Mesothelial cell of epicardium (in vitro differentiated cells): ENCODE measurements at regions not wholly inside any gene's neighbourhood (a gene's known extent, or its start where the extent isn't known, plus 50 kb on each side); places are given as distances from the start of the nearest gene placed in this dataset.

Experiments
- DNase-seq, 2 experiments: peaks; one replicate each; pipeline ENCODE4 v3.0.0; 2021; ENCODE audit warnings: low spot score in 2 of 2; ENCODE audit not compliant: unreplicated experiment in 2 of 2
- H3K27ac Mint-ChIP-seq: 2 replicates; pipeline ENCODE4 v1.8.0; 2021; ENCODE audit warnings: mixed read lengths
- H3K27me3 Mint-ChIP-seq: 2 replicates; pipeline ENCODE4 v1.8.0; 2021; ENCODE audit warnings: low read depth, mixed read lengths
- H3K36me3 Mint-ChIP-seq: 2 replicates; pipeline ENCODE4 v1.8.0; 2021; ENCODE audit warnings: mixed read lengths
- H3K4me1 Mint-ChIP-seq: 2 replicates; pipeline ENCODE4 v1.8.0; 2021; ENCODE audit warnings: mixed read lengths
- H3K4me3 Mint-ChIP-seq: 2 replicates; pipeline ENCODE4 v1.8.0; 2021; ENCODE audit warnings: mild to moderate bottlenecking, moderate library complexity, mixed read lengths
- H3K9me3 Mint-ChIP-seq: 2 replicates; pipeline ENCODE4 v1.8.0; 2021; ENCODE audit warnings: mixed read lengths
- TF ChIP-seq, protein P1 (sequence below): fragments of 200-600 bp; sonication (generic); IDR thresholded peaks from one replicate; pipeline ENCODE4 v1.5.0; 2021; ENCODE audit warnings: antibody characterized with exemption; ENCODE audit not compliant: unreplicated experiment

DNA sequence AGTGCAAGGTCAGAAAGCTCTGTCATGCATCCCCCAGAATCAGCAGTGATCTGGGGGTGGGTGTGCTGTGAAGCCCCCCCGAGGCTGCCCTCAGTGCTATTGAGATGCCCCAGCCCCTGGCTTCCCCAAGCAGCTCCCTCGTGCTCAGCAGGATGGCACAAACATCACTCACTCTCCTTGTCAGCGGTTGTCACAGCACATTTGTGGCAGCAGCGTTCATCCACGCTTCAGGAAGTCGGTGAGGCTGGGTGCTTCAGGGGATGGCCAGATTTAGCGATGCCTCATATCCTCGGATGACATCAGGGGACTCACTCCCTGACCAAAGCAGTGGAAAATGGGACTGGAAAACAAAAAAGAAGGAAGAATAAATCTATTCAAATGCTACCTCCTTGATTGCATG is 54.4 kb upstream of the SLC6A11 start:
- no peak overlapping the region for H3K27ac Mint-ChIP-seq
- DNase-seq = no peak
- H3K27me3 Mint-ChIP-seq = peaks cover 35% of the 10 kb centered on the region
- no peaks in the 10 kb centered on the region for H3K36me3 Mint-ChIP-seq
- H3K4me1 Mint-ChIP-seq = no peaks in the 10 kb centered on the region
- TF ChIP-seq, protein P1, sequence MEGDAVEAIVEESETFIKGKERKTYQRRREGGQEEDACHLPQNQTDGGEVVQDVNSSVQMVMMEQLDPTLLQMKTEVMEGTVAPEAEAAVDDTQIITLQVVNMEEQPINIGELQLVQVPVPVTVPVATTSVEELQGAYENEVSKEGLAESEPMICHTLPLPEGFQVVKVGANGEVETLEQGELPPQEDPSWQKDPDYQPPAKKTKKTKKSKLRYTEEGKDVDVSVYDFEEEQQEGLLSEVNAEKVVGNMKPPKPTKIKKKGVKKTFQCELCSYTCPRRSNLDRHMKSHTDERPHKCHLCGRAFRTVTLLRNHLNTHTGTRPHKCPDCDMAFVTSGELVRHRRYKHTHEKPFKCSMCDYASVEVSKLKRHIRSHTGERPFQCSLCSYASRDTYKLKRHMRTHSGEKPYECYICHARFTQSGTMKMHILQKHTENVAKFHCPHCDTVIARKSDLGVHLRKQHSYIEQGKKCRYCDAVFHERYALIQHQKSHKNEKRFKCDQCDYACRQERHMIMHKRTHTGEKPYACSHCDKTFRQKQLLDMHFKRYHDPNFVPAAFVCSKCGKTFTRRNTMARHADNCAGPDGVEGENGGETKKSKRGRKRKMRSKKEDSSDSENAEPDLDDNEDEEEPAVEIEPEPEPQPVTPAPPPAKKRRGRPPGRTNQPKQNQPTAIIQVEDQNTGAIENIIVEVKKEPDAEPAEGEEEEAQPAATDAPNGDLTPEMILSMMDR = no peak
- H3K4me3 Mint-ChIP-seq = no peak overlapping the region
- no peaks in the 10 kb centered on the region for H3K9me3 Mint-ChIP-seq

DNA sequence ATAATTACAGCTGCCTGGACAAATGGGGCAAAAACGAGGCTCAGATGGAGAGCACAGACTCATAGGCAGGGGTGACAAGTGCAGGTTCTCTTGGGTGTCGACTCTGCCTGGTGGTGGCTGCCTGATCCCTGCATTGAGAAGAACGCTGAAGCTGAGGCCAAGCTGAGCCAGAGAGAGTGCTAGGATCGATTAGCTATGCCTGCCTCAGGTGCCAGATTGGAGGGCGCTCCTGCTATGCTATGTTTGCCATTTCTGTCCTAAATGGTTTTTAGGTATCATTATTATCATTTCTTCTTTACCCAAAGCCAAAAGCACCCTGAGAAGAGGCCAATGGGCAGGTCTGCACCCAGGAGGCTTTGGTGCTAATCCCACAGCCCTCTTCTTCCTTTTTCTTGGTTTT is 53.9 kb upstream of the SLC6A11 start:
- H3K27me3 Mint-ChIP-seq = peaks cover 35% of the 10 kb centered on the region
- no peaks in the 10 kb centered on the region for H3K36me3 Mint-ChIP-seq
- no peaks in the 10 kb centered on the region for H3K4me1 Mint-ChIP-seq
- TF ChIP-seq, protein P1 = no peak
- H3K27ac Mint-ChIP-seq = no peak overlapping the region
- DNase-seq = no peak
- no peaks in the 10 kb centered on the region for H3K9me3 Mint-ChIP-seq
- no peak overlapping the region for H3K4me3 Mint-ChIP-seq

DNA sequence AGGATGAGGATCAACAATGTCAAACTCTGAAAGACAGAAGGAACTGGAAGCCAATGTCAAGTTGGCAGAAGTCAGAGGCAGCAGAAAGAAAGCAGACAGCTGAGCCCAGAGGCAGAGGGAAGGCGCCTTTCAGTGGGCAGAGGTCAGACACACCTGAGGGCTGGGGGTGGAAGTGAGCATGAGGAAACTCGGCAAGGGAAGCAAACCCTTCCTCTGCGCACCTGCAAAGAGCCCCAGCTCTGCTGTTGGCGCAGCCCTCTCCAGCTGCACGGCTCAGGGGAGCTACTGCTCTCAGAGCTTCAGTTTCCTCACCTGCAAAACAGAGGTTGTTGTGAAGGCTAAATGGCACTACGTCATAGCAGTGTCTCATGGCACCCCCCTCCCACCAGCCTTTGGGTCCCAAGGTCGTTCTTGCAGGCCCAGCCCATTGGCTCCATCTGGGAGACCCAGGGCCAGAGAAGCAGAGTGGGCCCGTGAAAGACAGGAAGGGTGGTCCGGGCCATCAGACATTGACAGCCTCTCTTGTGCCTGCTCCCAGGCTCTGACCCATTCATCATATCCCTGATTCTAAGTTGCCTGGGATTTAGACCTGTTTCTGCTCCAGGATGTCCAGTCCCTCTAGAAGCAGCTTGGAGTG is 53.3 kb upstream of the SLC6A11 start:
- Mint-ChIP-seq H3K27ac (no peak overlapping the region), H3K4me3 (no peak overlapping the region), H3K4me1 (no peaks in the 10 kb centered on the region), H3K9me3 (no peaks in the 10 kb centered on the region), H3K36me3 (no peaks in the 10 kb centered on the region), H3K27me3 (peaks cover 35% of the 10 kb centered on the region)
- TF ChIP-seq, protein P1 = no peak
- DNase-seq = no peak

DNA sequence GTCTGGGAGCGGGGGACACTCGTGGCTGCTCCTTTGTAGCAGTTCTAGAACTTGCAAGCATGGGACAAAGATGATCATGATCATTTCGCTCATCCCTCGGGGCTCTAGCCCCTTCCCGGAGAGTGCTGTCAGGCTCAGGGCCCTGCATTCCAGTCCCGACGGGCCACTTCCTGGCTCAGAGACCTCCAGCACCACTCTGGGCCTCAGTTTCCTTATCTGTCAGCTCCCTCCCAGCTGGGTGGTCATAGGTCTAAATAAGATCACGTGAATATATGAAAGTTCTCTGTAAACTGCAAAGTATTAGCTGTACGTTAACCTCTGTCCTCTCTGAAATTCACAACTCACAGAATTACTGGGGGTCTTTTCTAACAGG is 52.8 kb upstream of the SLC6A11 start:
- H3K36me3 Mint-ChIP-seq = no peaks in the 10 kb centered on the region
- no peak for DNase-seq
- TF ChIP-seq, protein P1 = no peak
- peaks cover 39% of the 10 kb centered on the region for H3K27me3 Mint-ChIP-seq
- no peak overlapping the region for H3K27ac Mint-ChIP-seq
- H3K4me1 Mint-ChIP-seq = no peaks in the 10 kb centered on the region
- no peaks in the 10 kb centered on the region for H3K9me3 Mint-ChIP-seq
- no peak overlapping the region for H3K4me3 Mint-ChIP-seq

DNA sequence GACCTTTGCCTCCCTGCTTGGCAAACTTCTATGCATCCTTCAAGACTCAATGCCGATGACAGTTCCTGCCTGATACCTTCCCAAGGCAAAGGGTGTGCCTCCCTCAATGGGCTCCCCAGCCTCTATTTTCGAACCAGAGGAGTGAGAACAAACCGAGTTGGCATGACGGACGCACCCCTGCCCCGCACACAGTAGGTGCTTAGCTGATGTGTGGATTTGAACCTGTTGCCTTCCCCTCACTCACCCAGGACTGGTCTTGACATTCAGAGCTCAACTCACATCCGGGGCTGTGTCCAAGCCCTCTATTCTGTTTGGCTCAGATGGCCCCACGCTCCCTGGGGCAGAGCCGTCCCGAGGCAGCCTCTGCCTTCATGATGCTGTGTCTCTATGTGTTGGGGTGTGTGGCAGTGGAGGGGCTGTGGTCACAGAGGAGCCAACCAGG is 52.2 kb upstream of the SLC6A11 start:
- TF ChIP-seq, protein P1 = no peak
- Mint-ChIP-seq H3K4me3 (no peak overlapping the region), H3K27ac (no peak overlapping the region), H3K36me3 (no peaks in the 10 kb centered on the region), H3K4me1 (no peaks in the 10 kb centered on the region), H3K9me3 (no peaks in the 10 kb centered on the region), H3K27me3 (peaks cover 36% of the 10 kb centered on the region)
- no peak for DNase-seq
